Ovary (tissue), 7 donors: ENCODE measurements at regions not wholly inside any gene's neighbourhood (a gene's known extent, or its start where the extent isn't known, plus 50 kb on each side); places are given as distances from the start of the nearest gene placed in this dataset.

Source experiments
- DNase-seq, 5 donors: peaks; one replicate each; pipeline ENCODE4 v3.0.0-alpha.2; 2019 to 2020
- H3K27ac ChIP-seq, 2 donors: fragments of 200-600 bp; one replicate each; pipeline versions ENCODE4 v1.5.1 to v1.8.0; 2019 to 2022
- H3K27me3 ChIP-seq: fragments of 200-600 bp; one replicate; pipeline ENCODE4 v1.8.0; 2022
- H3K36me3 ChIP-seq: fragments of 200-600 bp; sonication (generic); one replicate; pipeline ENCODE4 v1.5.1; 2019
- H3K4me1 ChIP-seq: one replicate; pipeline ENCODE4 v1.8.1; 2013; ENCODE audit warnings: mild to moderate bottlenecking, moderate library complexity; ENCODE audit not compliant: insufficient read depth
- H3K4me3 ChIP-seq: fragments of 200-600 bp; sonication (generic); one replicate; pipeline ENCODE4 v1.5.1; 2017
- H3K9me3 ChIP-seq, 2 donors: fragments of 200-600 bp in 1 of 2; sonication (generic) in 1 of 2; one replicate each; pipeline versions ENCODE4 v1.5.1 to v1.8.1; 2013 to 2019; ENCODE audit warnings: mild to moderate bottlenecking in 1 of 2, moderate library complexity in 1 of 2
- CTCF ChIP-seq, 3 donors: fragments of 450-650 bp in 2 of 3; fragments of 200-600 bp in 1 of 3; IDR thresholded peaks; one replicate each; pipeline versions ENCODE4 v1.5.1 to v1.8.0; 2016 to 2022; ENCODE audit warnings: antibody characterized with exemption in 3 of 3, mild to moderate bottlenecking in 1 of 3
- EP300 ChIP-seq: sonication (generic); formaldehyde crosslinking; IDR thresholded peaks from one replicate; pipeline ENCODE4 v1.6.1; 2017; ENCODE audit warnings: antibody characterized with exemption
- POLR2A ChIP-seq: fragments of 450-650 bp; IDR thresholded peaks from one replicate; pipeline ENCODE4 v1.6.1; 2017; ENCODE audit warnings: antibody characterized with exemption, mild to moderate bottlenecking, moderate library complexity
- WGBS, 3 donors: extraction: QIAGEN DNeasy Blood & Tissue Kit in 1 of 3; methylation state at CpG; one replicate each; pipeline versions ENCODE4 v1.1.5 to v1.1.7; 2013 to 2017; 5-methylcytosine and 5-hydroxymethylcytosine counted together
- intact Hi-C, 4 donors: fragments of 100-400 bp; cut with DNase I; formaldehyde crosslinking; loops; one replicate each; pipeline versions ENCODE4 v1.11.0 to v1.15.1; 2022 to 2023
- donor health status: DM: no; HTN: no; CAD: no; lungs with moderate emphysema.
- donor health status: DM: no; HTN: no; CAD: no.
- donor health status: Bipolar disorder and iron deficiency.
- donor health status: DM: no; HTN: no; CAD: no.
- donor health status: DM: yes; HTN: yes; CAD: no.

GRCh38 chr10:47237316-47238260 lies 62.4 kb upstream of the GDF10 start:
- DNase-seq = no peak
- no peaks in the 10 kb centered on the region for H3K9me3 ChIP-seq
- no peaks in the 10 kb centered on the region for H3K4me1 ChIP-seq
- H3K4me3 ChIP-seq = no peak overlapping the region
- WGBS, 3 donors = 75 to 84% (median 76%) methylated on average over 10 of the region's 10 CpGs
- intact Hi-C loops = no loop called here
- H3K36me3 ChIP-seq = no peaks in the 10 kb centered on the region
- H3K27me3 ChIP-seq = no peaks in the 10 kb centered on the region
- TF ChIP-seq EP300 (no peak), CTCF (IDR thresholded peaks at IDR 0.05) (no peak), POLR2A (no peak)
- H3K27ac ChIP-seq = no peak overlapping the region

DNA sequence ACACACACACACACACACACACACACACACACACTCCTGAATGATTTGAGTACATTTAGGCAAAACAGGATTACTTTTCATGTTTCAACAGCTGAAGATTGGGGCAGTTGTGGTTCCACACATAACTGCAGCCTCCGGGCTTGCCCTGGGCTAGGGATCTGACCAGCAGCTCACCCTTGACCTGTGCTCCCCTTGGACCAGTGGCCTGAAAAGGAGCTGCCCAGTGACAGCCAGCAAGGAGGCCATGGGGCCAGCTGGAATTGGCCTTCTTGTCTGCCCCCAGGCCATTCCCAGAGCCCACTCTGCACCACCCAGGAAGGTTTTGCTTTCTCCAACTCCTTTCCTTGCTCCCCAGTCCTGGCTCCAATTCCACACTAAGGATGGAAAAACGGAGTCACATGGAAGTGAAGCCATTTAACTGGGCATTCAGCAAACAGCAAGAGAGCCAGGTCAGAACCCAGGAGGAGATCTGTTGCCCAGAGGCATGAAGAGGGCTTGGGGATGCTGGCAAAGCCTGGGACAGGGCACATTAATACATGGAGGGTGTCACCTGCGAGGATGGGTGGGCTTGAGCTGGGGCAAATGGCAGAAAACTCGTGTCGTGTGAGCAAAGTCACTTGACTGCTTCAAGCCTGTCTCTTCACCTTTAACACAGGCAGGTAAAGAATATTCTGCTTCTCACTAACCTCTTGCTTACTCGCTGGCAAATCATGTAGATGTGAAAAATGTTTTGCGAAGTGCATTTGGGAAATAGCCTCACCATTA lies 61.5 kb upstream of the GDF10 start:
- H3K4me1 ChIP-seq = no peaks in the 10 kb centered on the region
- no peak for DNase-seq
- no peak for TF ChIP-seq POLR2A
- no peak for TF ChIP-seq CTCF (IDR thresholded peaks at IDR 0.05)
- no peak for TF ChIP-seq EP300
- H3K27me3 ChIP-seq = no peaks in the 10 kb centered on the region
- no peak overlapping the region for H3K27ac ChIP-seq
- WGBS, 3 donors = 78 to 86% (median 82%) methylated on average over 7 of the region's 7 CpGs
- H3K4me3 ChIP-seq = no peak overlapping the region
- no peaks in the 10 kb centered on the region for H3K9me3 ChIP-seq
- intact Hi-C loops = no loop called here
- no peaks in the 10 kb centered on the region for H3K36me3 ChIP-seq

- Histone ChIP-seq H3K4me3 (no peak overlapping the region), H3K27me3 (no peaks in the 10 kb centered on the region), H3K9me3 (no peaks in the 10 kb centered on the region), H3K27ac (no peak overlapping the region), H3K36me3 (no peaks in the 10 kb centered on the region), H3K4me1 (no peaks in the 10 kb centered on the region)
- intact Hi-C loops = no loop called here
- no peak for DNase-seq
- TF ChIP-seq POLR2A (no peak), CTCF (IDR thresholded peaks at IDR 0.05) (no peak), EP300 (no peak)
- WGBS, 3 donors = 54 to 75% (median 55%) methylated on average over 3 of the region's 3 CpGs
Observed at GRCh38 chr10:47239211-47239610, 60.8 kb upstream of the GDF10 start.

DNA sequence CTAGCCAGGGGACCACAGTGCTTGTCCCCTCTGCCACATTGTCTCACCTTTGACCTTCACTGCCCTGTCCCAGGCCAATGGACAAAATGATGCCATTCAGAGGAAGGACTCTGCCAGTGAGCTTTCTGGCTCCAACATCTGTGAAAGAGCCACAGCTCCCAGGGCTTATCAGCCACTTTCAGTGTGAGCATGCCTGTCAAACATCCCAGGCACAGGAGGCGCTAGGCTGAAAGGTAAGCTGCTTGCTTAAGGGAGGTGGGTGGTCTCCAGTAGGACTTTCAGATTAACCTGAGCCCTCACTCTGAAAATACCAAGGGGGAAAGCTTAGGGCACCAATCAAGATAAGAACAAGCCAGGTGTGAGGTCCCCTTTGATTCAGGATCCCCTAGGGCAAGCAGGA lies 59.8 kb upstream of the GDF10 start:
- no peaks in the 10 kb centered on the region for H3K36me3 ChIP-seq
- no peaks in the 10 kb centered on the region for H3K27me3 ChIP-seq
- H3K4me3 ChIP-seq = no peak overlapping the region
- no peaks in the 10 kb centered on the region for H3K4me1 ChIP-seq
- H3K27ac ChIP-seq = no peak overlapping the region
- TF ChIP-seq EP300 = no peak
- WGBS, 3 donors = 96 to 100% (median 100%) methylated on average over 1 of the region's 1 CpG
- intact Hi-C loops = no loop called here
- no peak for DNase-seq
- no peaks in the 10 kb centered on the region for H3K9me3 ChIP-seq

DNA sequence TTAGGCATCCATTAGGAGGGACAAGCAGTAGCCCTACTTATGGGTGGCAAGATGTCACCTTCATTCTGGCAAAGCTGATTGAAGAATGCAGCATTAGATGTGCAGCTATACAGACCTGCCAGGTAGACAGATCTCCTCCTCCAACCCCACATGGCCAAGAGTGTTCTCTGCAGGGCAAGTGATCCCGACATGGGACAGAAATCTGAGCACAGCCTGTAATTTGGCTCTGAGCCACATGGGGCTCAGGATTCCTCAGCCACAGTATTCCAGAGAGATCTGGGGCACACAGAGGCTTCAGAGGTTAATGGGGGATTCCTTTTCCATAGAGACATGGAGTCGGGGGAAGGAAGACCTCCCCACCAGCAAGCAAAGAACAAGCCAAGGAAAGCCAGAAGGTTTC lies 58.7 kb upstream of the GDF10 start:
- no peak for TF ChIP-seq CTCF (IDR thresholded peaks at IDR 0.05)
- TF ChIP-seq POLR2A = no peak
- 70 to 75% (median 71%) methylated on average over 2 of the region's 2 CpGs for WGBS, 3 donors
- no peaks in the 10 kb centered on the region for H3K36me3 ChIP-seq
- H3K9me3 ChIP-seq = no peaks in the 10 kb centered on the region
- no peaks in the 10 kb centered on the region for H3K27me3 ChIP-seq
- no peak overlapping the region for H3K4me3 ChIP-seq
- H3K4me1 ChIP-seq = no peaks in the 10 kb centered on the region
- DNase-seq = no peak
- intact Hi-C loops = no loop called here
- no peak overlapping the region for H3K27ac ChIP-seq
